MCF 10A (cell line): ENCODE measurements at regions not wholly inside any gene's neighbourhood (a gene's known extent, or its start where the extent isn't known, plus 50 kb on each side); places are given as distances from the start of the nearest gene placed in this dataset.
"Not testable (repeated sequence)": the region's sequence is repeated elsewhere in the genome, so short reads cannot be mapped to it uniquely, and the experiment has no call there.

Source experiments
- BruUV-seq: library from RNA; stranded (reverse); fragments of 400-500 nt; replicated peaks from 2 replicates; lab custom pipeline; 2021; lab: Mats Ljungman, UMichigan
- CTCF ChIA-PET: fragments of 300-600 bp; sonication (Branson Sonifier 250); formaldehyde crosslinking; extraction: SDS; loops from one replicate; lab custom pipeline; 2021; ENCODE audit warnings: antibody characterized with exemption, inconsistent platforms; lab: Yijun Ruan, JAX
- POLR2A ChIA-PET: fragments of 300-600, 350-650 bp; sonication (Branson Sonifier 250); formaldehyde crosslinking; extraction: SDS; loops from one replicate; lab custom pipeline; 2020; ENCODE audit warnings: antibody characterized with exemption, inconsistent platforms; lab: Yijun Ruan, JAX
- DNase-seq: peaks from one replicate; pipeline ENCODE4 v3.0.0-alpha.2; 2018; ENCODE audit not compliant: unreplicated experiment
- H3K27ac Mint-ChIP-seq: one replicate; pipeline ENCODE4 v1.8.0; 2022; ENCODE audit warnings: mild to moderate bottlenecking, low read depth, mixed read lengths; ENCODE audit not compliant: unreplicated experiment
- H3K27me3 Mint-ChIP-seq: one replicate; pipeline ENCODE4 v1.8.0; 2022; ENCODE audit warnings: mixed read lengths; ENCODE audit not compliant: insufficient read depth, unreplicated experiment
- H3K36me3 Mint-ChIP-seq: one replicate; pipeline ENCODE4 v1.8.0; 2022; ENCODE audit warnings: mild to moderate bottlenecking, moderate library complexity, mixed read lengths; ENCODE audit not compliant: insufficient read depth, unreplicated experiment
- H3K4me1 Mint-ChIP-seq: one replicate; pipeline ENCODE4 v1.8.0; 2022; ENCODE audit warnings: mixed read lengths; ENCODE audit not compliant: insufficient read depth, unreplicated experiment
- H3K4me3 Mint-ChIP-seq: one replicate; pipeline ENCODE4 v1.8.0; 2022; ENCODE audit warnings: mild to moderate bottlenecking, moderate library complexity, mixed read lengths; ENCODE audit not compliant: unreplicated experiment
- H3K9me3 Mint-ChIP-seq: one replicate; pipeline ENCODE4 v1.8.0; 2022; ENCODE audit warnings: mixed read lengths; ENCODE audit not compliant: unreplicated experiment
- intact Hi-C: fragments of 100-400 bp; cut with micrococcal nuclease; formaldehyde crosslinking; loops from 2 replicates; pipeline ENCODE4 v1.14.1; 2022
- TF ChIP-seq, protein P1 (sequence below): fragments of 200-600 bp; IDR thresholded peaks from one replicate; pipeline ENCODE4 v1.8.0; 2022; ENCODE audit warnings: antibody characterized with exemption, mild to moderate bottlenecking; ENCODE audit not compliant: unreplicated experiment

DNA sequence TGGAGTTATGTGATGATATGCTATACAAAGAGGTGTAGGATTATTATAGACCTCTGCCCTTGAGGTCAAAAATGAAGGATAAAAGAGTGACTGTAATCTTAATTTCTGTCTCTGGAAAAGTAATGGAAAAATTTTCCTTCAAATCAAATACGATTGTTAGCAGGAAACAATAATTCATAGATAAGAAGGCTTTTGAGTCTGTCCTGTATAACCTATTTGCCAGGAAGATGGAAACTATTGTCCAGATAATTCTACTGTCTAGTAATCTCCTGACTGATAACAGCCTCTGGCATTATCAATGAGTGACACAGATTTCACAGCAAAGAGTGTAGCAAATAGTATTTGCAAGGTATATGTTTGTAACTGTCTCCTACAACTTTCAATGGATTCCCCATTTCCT lies 307.8 kb downstream of the MTX2 start:
- no peak overlapping the region for H3K27ac Mint-ChIP-seq
- BruUV-seq = no TSS peak
- no peaks in the 10 kb centered on the region for H3K9me3 Mint-ChIP-seq
- H3K27me3 Mint-ChIP-seq = no peaks in the 10 kb centered on the region
- H3K4me3 Mint-ChIP-seq = no peak overlapping the region
- POLR2A ChIA-PET = no interaction called here
- TF ChIP-seq, protein P1, sequence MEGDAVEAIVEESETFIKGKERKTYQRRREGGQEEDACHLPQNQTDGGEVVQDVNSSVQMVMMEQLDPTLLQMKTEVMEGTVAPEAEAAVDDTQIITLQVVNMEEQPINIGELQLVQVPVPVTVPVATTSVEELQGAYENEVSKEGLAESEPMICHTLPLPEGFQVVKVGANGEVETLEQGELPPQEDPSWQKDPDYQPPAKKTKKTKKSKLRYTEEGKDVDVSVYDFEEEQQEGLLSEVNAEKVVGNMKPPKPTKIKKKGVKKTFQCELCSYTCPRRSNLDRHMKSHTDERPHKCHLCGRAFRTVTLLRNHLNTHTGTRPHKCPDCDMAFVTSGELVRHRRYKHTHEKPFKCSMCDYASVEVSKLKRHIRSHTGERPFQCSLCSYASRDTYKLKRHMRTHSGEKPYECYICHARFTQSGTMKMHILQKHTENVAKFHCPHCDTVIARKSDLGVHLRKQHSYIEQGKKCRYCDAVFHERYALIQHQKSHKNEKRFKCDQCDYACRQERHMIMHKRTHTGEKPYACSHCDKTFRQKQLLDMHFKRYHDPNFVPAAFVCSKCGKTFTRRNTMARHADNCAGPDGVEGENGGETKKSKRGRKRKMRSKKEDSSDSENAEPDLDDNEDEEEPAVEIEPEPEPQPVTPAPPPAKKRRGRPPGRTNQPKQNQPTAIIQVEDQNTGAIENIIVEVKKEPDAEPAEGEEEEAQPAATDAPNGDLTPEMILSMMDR = no peak
- H3K4me1 Mint-ChIP-seq = no peaks in the 10 kb centered on the region
- intact Hi-C loops = no loop called here
- H3K36me3 Mint-ChIP-seq = no peaks in the 10 kb centered on the region
- no peak for DNase-seq
- CTCF ChIA-PET = interaction anchor here (0.6 kb wide), 2 partner anchors 236 to 422 kb away, joined by 3 to 4 read pairs; no protein-coding TSS in a partner anchor

DNA sequence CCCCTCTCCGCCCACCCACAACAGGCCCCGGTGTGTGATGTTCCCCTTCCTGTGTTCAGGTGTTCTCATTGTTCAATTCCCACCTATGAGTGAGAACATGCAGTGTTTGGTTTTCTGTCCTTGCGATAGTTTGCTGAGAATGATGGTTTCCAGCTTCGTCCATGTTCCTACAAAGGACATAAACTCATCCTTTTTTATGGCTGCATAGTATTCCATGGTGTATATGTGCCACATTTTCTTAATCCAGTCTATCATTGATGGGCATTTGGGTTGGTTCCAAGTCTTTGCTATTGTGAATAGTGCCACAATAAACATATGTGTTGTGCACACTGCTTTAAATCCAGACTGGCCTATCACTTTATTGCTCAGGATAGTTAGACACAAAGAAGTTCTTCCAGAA lies 309.1 kb downstream of the MTX2 start:
- POLR2A ChIA-PET, H3K4me1 Mint-ChIP-seq, H3K9me3 Mint-ChIP-seq, H3K27ac Mint-ChIP-seq, H3K27me3 Mint-ChIP-seq, intact Hi-C loops, H3K36me3 Mint-ChIP-seq, BruUV-seq, H3K4me3 Mint-ChIP-seq, DNase-seq: not testable (repeated sequence)
- CTCF ChIA-PET = interaction anchor here (0.6 kb wide), 1 partner anchor 10 kb away, joined by 3 read pairs; no protein-coding TSS in a partner anchor

DNA sequence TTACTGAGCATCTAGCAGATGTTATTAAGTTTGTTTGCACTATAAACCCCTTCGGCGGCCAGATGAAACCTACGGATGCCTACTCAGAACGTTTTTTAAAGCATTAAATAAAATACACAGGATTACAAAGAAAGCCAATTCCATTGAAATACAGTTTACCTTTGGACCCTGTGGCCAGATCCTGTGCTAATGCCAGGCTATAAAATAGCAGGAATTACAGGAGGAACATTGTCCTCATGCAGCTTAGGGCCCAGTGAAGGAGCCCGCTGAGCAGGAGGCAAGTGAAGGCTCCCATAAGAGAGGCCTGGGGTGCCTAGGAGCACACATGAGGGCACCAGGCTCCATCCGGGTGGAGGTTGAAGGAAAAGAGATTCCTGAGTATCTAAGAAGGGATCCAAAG lies 310.4 kb downstream of the MTX2 start:
- H3K36me3 Mint-ChIP-seq = no peaks in the 10 kb centered on the region
- H3K9me3 Mint-ChIP-seq = no peaks in the 10 kb centered on the region
- no peaks in the 10 kb centered on the region for H3K27me3 Mint-ChIP-seq
- H3K4me1 Mint-ChIP-seq = peaks cover 17% of the 10 kb centered on the region
- TF ChIP-seq, protein P1 = no peak
- DNase-seq = no peak
- no TSS peak for BruUV-seq
- intact Hi-C loops = no loop called here
- H3K4me3 Mint-ChIP-seq = no peak overlapping the region
- CTCF ChIA-PET = no interaction called here
- H3K27ac Mint-ChIP-seq = no peak overlapping the region
- POLR2A ChIA-PET = no interaction called here

DNA sequence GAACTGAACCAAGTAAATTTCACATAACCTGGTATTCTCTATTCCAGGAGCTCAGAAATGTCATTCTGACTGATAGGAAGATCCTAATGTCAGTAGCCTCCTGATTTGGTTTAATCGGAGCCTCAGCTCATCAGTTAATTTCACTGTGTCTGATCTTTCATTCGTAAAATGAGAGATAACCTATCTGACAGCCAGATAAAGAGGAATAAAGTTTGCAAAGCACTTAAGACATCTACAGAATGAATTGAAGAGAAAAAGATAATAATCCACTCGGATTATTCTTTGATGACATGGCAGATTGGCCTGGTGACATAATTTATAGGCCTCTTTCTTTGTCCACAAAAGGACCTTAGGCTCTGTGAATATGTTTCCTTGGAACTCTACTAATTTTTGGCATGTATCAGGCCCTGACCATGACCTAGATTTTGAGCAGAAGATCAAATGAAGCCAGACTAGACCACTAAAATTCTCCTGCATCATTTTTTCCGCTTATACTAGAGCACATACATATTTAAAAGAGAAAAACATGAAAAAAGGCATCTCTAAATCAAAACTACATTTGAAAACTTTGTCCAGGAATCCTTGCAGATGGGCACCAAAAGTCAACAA lies 312.4 kb downstream of the MTX2 start:
- no peaks in the 10 kb centered on the region for H3K9me3 Mint-ChIP-seq
- ChIA-PET CTCF (interaction anchor here (1.1 to 1.3 kb wide), 2 partner anchors 28 to 56 kb away, joined by 3 to 6 read pairs; no protein-coding TSS in a partner anchor), POLR2A (no interaction called here)
- intact Hi-C loops = no loop called here
- no peak overlapping the region for H3K4me3 Mint-ChIP-seq
- H3K27ac Mint-ChIP-seq = no peak overlapping the region
- no peaks in the 10 kb centered on the region for H3K27me3 Mint-ChIP-seq
- H3K36me3 Mint-ChIP-seq = no peaks in the 10 kb centered on the region
- H3K4me1 Mint-ChIP-seq = peaks cover 17% of the 10 kb centered on the region
- DNase-seq = no peak
- no TSS peak for BruUV-seq
- TF ChIP-seq, protein P1 = no peak
